ENCODE measurements at regions not wholly inside any gene's neighbourhood (a gene's known extent, or its start where the extent isn't known, plus 50 kb on each side); places are given as distances from the start of the nearest gene placed in this dataset.

DNA sequence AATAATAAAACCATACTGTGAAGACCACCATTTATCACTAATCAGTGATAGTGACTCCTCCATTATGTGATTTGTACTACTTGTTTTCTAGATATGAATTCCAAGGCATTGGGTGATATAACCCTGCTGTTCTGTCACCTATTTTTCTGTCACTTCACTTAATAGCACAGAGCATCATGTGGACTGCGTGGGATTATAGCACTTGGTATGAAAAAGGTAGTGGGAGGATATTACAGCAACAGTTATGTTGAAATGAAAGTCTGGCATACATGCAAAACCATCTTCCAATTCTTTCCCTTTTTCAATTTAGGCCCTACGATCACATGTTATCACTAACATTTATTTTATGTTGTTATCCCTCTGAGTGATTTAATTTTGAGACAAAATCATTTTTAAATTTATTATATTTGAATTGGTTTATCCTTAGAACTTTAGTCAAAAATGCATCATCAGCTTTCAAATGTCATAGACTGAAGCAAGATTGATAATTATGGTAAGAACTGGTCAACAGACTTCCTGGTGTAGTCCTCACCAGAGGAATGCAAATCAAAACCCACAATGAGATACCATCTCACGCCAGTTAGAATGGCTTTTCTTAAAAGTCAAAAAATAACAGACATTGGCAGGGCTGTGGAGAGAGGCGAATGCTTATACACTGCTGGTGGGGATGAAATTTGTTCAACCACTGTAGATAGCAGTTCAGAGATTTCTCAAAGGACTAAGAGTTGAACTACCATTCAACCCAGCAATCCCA is 242.6 kb downstream of the IKZF2 start:
- TF ChIP-seq, protein P1, sequence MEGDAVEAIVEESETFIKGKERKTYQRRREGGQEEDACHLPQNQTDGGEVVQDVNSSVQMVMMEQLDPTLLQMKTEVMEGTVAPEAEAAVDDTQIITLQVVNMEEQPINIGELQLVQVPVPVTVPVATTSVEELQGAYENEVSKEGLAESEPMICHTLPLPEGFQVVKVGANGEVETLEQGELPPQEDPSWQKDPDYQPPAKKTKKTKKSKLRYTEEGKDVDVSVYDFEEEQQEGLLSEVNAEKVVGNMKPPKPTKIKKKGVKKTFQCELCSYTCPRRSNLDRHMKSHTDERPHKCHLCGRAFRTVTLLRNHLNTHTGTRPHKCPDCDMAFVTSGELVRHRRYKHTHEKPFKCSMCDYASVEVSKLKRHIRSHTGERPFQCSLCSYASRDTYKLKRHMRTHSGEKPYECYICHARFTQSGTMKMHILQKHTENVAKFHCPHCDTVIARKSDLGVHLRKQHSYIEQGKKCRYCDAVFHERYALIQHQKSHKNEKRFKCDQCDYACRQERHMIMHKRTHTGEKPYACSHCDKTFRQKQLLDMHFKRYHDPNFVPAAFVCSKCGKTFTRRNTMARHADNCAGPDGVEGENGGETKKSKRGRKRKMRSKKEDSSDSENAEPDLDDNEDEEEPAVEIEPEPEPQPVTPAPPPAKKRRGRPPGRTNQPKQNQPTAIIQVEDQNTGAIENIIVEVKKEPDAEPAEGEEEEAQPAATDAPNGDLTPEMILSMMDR (IDR thresholded peaks at IDR 0.05) = no peak
- no peak for TF ChIP-seq POLR2A (IDR thresholded peaks at IDR 0.05)
